Gastroesophageal sphincter (tissue), 3 donors: ENCODE measurements at regions not wholly inside any gene's neighbourhood (a gene's known extent, or its start where the extent isn't known, plus 50 kb on each side); places are given as distances from the start of the nearest gene placed in this dataset.

Source experiments
- CTCF ChIP-seq, 4 experiments: fragments of 200-600 bp in 2 of 4; fragments of 450-650 bp in 2 of 4; sonication (generic) in 1 of 4; IDR thresholded peaks; one replicate each; pipeline ENCODE4 v1.5.1; 2017 to 2019; ENCODE audit warnings: antibody characterized with exemption in 4 of 4, mild to moderate bottlenecking in 2 of 4, moderate library complexity in 2 of 4
- POLR2A ChIP-seq, 2 donors: fragments of 450-650 bp; IDR thresholded peaks; one replicate each; pipeline ENCODE4 v1.6.1; 2017; ENCODE audit warnings: antibody characterized with exemption in 2 of 2, mild to moderate bottlenecking in 2 of 2, moderate library complexity in 1 of 2

GRCh38 chr9:74333384-74334032, 163.6 kb upstream of the RORB start:
- no peak for TF ChIP-seq CTCF (IDR thresholded peaks at IDR 0.05)
- no peak for TF ChIP-seq POLR2A (IDR thresholded peaks at IDR 0.05)
